CD8-positive, alpha-beta memory T cell (primary cell): ENCODE measurements at regions not wholly inside any gene's neighbourhood (a gene's known extent, or its start where the extent isn't known, plus 50 kb on each side); places are given as distances from the start of the nearest gene placed in this dataset.

ENCODE experiments used
- CTCF ChIA-PET: fragments of 350-600 bp; sonication (Branson Sonifier 250); formaldehyde crosslinking; loops from one replicate; lab custom pipeline; 2021; ENCODE audit warnings: antibody characterized with exemption; lab: Charles Lee
- POLR2A ChIA-PET: fragments of 350-600 bp; sonication (Branson Sonifier 250); formaldehyde crosslinking; loops from one replicate; lab custom pipeline; 2021; ENCODE audit warnings: antibody characterized with exemption; lab: Charles Lee
- DNase-seq, 5 donors: peaks; one replicate each; pipeline versions ENCODE4 v3.0.0 to v3.0.0-alpha.2; 2020 to 2022; ENCODE audit warnings: mixed read lengths in 1 of 5
- H3K27ac ChIP-seq: one replicate; pipeline ENCODE4 v1.7.0; 2013; ENCODE audit warnings: low read depth, mild to moderate bottlenecking, low read length, moderate library complexity
- H3K27me3 ChIP-seq: 2 replicates; pipeline ENCODE4 v1.7.0; 2013; ENCODE audit warnings: low read length, mild to moderate bottlenecking; ENCODE audit not compliant: insufficient read depth, poor library complexity, severe bottlenecking
- H3K36me3 ChIP-seq: 2 replicates; pipeline ENCODE4 v1.7.0; 2013; ENCODE audit warnings: mild to moderate bottlenecking, low read length, moderate library complexity; ENCODE audit not compliant: insufficient read depth
- H3K4me1 ChIP-seq: 2 replicates; pipeline ENCODE4 v1.7.0; 2013; ENCODE audit warnings: mild to moderate bottlenecking, low read length, moderate library complexity; ENCODE audit not compliant: insufficient read depth
- H3K4me3 ChIP-seq: 2 replicates; pipeline ENCODE4 v1.7.0; 2013; ENCODE audit warnings: mild to moderate bottlenecking, low read length
- H3K9me3 ChIP-seq: 2 replicates; pipeline ENCODE4 v1.7.0; 2013; ENCODE audit warnings: mild to moderate bottlenecking, low read length
- H3K27ac Mint-ChIP-seq, 8 donors: one replicate each; pipeline ENCODE4 v1.8.0; 2020 to 2021; ENCODE audit warnings: mixed read lengths in 8 of 8, mild to moderate bottlenecking in 6 of 8, inconsistent platforms in 3 of 8, moderate library complexity in 3 of 8
- H3K27me3 Mint-ChIP-seq, 2 donors: one replicate each; pipeline ENCODE4 v1.8.0; 2020 to 2021; ENCODE audit warnings: mixed read lengths in 2 of 2, mild to moderate bottlenecking in 1 of 2, moderate library complexity in 1 of 2
- H3K36me3 Mint-ChIP-seq, 3 donors: one replicate each; pipeline ENCODE4 v1.8.0; 2020 to 2021; ENCODE audit warnings: mixed read lengths in 3 of 3, inconsistent platforms in 1 of 3, mild to moderate bottlenecking in 1 of 3
- H3K4me1 Mint-ChIP-seq, 3 donors: one replicate each; pipeline ENCODE4 v1.8.0; 2020 to 2021; ENCODE audit warnings: mixed read lengths in 3 of 3, inconsistent platforms in 1 of 3, mild to moderate bottlenecking in 1 of 3
- H3K4me3 Mint-ChIP-seq, 7 donors: one replicate each; pipeline ENCODE4 v1.8.0; 2020 to 2021; ENCODE audit warnings: mixed read lengths in 7 of 7, mild to moderate bottlenecking in 6 of 7, moderate library complexity in 4 of 7, inconsistent platforms in 2 of 7
- H3K9me3 Mint-ChIP-seq, 5 donors: one replicate each; pipeline ENCODE4 v1.8.0; 2020 to 2022; ENCODE audit warnings: mixed read lengths in 5 of 5, mild to moderate bottlenecking in 3 of 5, moderate library complexity in 2 of 5, inconsistent platforms in 1 of 5

DNA sequence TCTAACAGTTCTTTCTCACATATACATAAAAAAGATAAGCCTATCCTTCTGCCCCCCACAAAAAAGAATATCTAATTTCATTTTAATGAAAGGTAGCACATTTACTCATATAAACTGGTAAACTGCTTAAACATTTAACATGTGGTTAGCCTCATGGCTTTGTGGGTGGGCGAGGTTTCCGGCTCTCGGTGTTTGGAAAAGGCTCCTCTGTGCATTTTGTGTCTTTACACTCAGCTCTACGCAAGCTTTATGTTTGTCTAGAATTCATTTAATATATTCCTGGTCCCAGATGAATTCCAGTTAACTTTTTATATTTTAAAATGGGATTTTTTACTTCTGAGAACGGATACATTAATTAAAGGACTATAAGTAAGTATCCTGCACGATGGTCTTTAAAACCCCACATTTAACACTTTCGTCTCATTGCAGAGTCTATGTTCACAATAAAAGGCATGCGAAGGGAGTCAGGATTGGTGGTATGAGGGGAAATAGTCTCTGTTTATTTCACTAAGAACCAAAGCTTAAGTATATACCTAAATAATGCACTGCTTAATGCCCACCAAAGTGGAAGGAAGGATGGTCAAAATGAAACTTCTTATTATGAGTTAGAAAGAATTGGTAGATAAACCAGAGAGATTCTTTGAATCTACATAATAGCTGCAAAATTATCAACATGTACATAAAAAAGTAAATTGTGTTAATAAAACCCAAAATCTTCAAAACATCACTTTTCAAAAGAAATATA lies 197.2 kb downstream of the CRPPA start:
- Mint-ChIP-seq H3K36me3 (peaks cover 0 to 3% (median 1%) of the 10 kb centered on the region in 3 donors), H3K4me3 (peak overlapping the region; percentile 31 to 80 (median 63)), H3K4me1 (peaks cover 19 to 23% (median 22%) of the 10 kb centered on the region in 3 donors), H3K9me3 (peaks cover 5 to 12% (median 8%) of the 10 kb centered on the region in 5 donors), H3K27ac (peak overlapping the region in 2 of 8 donors; percentile 41 to 56), H3K27me3 (no peaks in the 10 kb centered on the region)
- Histone ChIP-seq H3K27ac (no peak overlapping the region), H3K9me3 (no peaks in the 10 kb centered on the region), H3K27me3 (no peaks in the 10 kb centered on the region), H3K4me3 (no peak overlapping the region), H3K36me3 (no peaks in the 10 kb centered on the region), H3K4me1 (peaks cover 7% of the 10 kb centered on the region)
- peak; percentile 14 to 71 (median 23) for DNase-seq
- CTCF ChIA-PET, result interaction anchor here (1.4 kb wide), 1 partner anchor 197 kb away, joined by 3 read pairs; the partner anchor contains the start of gene CRPPA
- POLR2A ChIA-PET, result no interaction called here

DNA sequence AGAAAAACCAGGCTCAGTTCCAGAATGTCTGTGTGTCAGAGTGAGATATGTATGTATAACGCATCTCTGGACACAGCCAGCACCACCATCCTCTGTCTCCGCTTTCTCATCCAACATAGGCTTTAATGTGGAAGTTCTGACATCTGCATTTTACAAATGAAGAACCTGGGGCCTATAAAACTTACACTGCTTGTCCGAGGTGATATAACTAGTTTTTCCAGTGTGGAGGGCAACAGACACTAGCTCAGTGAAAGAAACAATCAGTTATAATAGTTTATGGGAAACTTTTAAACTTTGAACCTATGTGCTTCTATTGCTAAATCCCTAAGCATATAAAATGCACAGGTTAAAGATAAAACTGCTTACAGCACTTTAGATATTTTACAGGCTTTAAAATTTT lies 208.7 kb downstream of the CRPPA start:
- Histone ChIP-seq H3K4me3 (no peak overlapping the region), H3K4me1 (no peaks in the 10 kb centered on the region), H3K9me3 (no peaks in the 10 kb centered on the region), H3K27ac (no peak overlapping the region), H3K27me3 (no peaks in the 10 kb centered on the region), H3K36me3 (no peaks in the 10 kb centered on the region)
- Mint-ChIP-seq H3K4me3 (no peak overlapping the region), H3K9me3 (peaks cover 0 to 2% (median 0%) of the 10 kb centered on the region in 5 donors), H3K36me3 (peaks cover 0 to 4% (median 0%) of the 10 kb centered on the region in 3 donors), H3K27ac (no peak overlapping the region), H3K27me3 (peaks cover 0 to 2% of the 10 kb centered on the region in 2 donors), H3K4me1 (peaks cover 0 to 5% (median 0%) of the 10 kb centered on the region in 3 donors)
- no peak for DNase-seq
- ChIA-PET POLR2A (no interaction called here), CTCF (no interaction called here)

DNA sequence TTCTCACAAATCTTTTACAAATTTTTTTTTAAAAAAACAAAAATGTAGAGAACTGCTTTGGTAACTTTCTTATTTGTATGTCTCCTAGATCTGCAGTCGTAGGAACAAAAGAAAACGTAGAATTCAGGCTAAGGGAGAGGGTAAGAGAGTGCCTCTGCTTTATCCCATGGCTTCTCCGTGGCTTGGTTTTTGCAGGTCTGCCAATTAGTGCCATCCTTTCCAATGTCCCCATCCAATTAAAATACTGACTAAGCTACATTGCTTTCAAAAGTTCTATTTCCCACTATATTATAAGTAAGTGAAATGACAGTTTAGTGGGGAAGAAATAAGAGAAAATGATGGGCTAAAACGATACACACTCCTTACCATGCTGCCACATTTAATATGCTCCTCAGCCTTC lies 209.3 kb downstream of the CRPPA start:
- peaks cover 0 to 4% (median 0%) of the 10 kb centered on the region in 3 donors for H3K36me3 Mint-ChIP-seq
- H3K27me3 Mint-ChIP-seq, result peaks cover 0 to 2% of the 10 kb centered on the region in 2 donors
- no peak for DNase-seq
- no peak overlapping the region for H3K27ac Mint-ChIP-seq
- H3K27ac ChIP-seq, result no peak overlapping the region
- no peaks in the 10 kb centered on the region for H3K4me1 ChIP-seq
- H3K27me3 ChIP-seq, result no peaks in the 10 kb centered on the region
- H3K4me3 Mint-ChIP-seq, result no peak overlapping the region
- H3K4me1 Mint-ChIP-seq, result peaks cover 0 to 5% (median 0%) of the 10 kb centered on the region in 3 donors
- no peaks in the 10 kb centered on the region for H3K9me3 ChIP-seq
- no peak overlapping the region for H3K4me3 ChIP-seq
- peaks cover 0 to 2% (median 0%) of the 10 kb centered on the region in 5 donors for H3K9me3 Mint-ChIP-seq
- ChIA-PET CTCF (no interaction called here), POLR2A (no interaction called here)
- no peaks in the 10 kb centered on the region for H3K36me3 ChIP-seq

DNA sequence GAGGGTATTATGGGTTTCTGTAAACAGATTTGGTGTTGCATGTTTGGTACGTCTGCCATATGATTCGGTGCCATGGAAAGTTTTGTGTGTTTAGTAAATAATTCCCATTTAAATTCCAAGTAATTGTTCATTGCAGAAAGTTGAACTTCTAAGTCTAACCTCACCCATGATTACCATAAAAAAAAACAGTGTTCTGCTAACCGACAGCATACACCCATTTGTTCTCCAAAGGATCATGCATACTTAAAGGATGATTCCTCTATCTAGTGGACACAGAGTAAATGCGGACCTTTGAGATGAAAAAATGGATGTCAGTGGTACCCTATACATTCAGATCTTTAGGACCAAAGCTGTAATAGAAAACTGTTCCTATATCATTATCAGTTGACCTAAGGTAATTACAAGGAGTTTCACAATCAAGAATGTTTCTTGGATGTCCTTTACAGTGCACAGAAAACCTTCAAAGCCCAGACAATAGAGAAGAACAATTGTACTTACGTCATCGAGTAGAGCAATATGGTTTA lies 209.9 kb downstream of the CRPPA start:
- H3K4me3 ChIP-seq, result no peak overlapping the region
- H3K4me3 Mint-ChIP-seq, result no peak overlapping the region
- DNase-seq, result no peak
- H3K9me3 ChIP-seq, result no peaks in the 10 kb centered on the region
- H3K36me3 Mint-ChIP-seq, result peaks cover 0 to 4% (median 0%) of the 10 kb centered on the region in 3 donors
- H3K27me3 Mint-ChIP-seq, result peaks cover 0 to 2% of the 10 kb centered on the region in 2 donors
- ChIA-PET POLR2A (no interaction called here), CTCF (no interaction called here)
- no peak overlapping the region for H3K27ac Mint-ChIP-seq
- H3K4me1 ChIP-seq, result no peaks in the 10 kb centered on the region
- no peak overlapping the region for H3K27ac ChIP-seq
- no peaks in the 10 kb centered on the region for H3K27me3 ChIP-seq
- H3K9me3 Mint-ChIP-seq, result peaks cover 0 to 2% (median 0%) of the 10 kb centered on the region in 5 donors
- H3K36me3 ChIP-seq, result no peaks in the 10 kb centered on the region
- H3K4me1 Mint-ChIP-seq, result peaks cover 0 to 5% (median 0%) of the 10 kb centered on the region in 3 donors

DNA sequence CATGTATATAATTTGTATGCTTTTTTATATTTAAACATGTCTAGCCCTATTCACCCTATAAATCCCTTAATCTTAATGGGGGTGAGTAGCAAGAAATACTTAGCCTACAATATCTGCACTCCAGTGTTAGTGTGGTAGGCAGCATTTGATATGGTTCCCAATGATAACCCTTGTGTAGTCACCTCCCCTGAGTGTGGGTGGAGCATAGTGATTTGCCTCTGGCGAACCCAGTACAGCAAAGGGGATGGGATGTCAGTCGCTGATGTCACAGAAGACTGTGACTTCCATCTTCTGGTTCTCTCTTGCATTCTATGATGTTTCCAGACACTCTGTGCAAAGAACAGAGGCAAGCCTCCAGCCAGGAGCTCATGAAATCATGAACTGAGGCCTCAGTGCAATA lies 211.2 kb downstream of the CRPPA start:
- Mint-ChIP-seq H3K9me3 (no peaks in the 10 kb centered on the region), H3K4me3 (no peak overlapping the region), H3K36me3 (no peaks in the 10 kb centered on the region), H3K4me1 (peaks cover 0 to 5% (median 0%) of the 10 kb centered on the region in 3 donors), H3K27me3 (peaks cover 0 to 2% of the 10 kb centered on the region in 2 donors), H3K27ac (no peak overlapping the region)
- CTCF ChIA-PET, result interaction anchor here (0.8 kb wide), 1 partner anchor 8 kb away, joined by 3 read pairs; no protein-coding TSS in a partner anchor
- Histone ChIP-seq H3K36me3 (no peaks in the 10 kb centered on the region), H3K4me3 (no peak overlapping the region), H3K27ac (no peak overlapping the region), H3K27me3 (no peaks in the 10 kb centered on the region), H3K4me1 (no peaks in the 10 kb centered on the region), H3K9me3 (no peaks in the 10 kb centered on the region)
- no peak for DNase-seq
- POLR2A ChIA-PET, result no interaction called here

DNA sequence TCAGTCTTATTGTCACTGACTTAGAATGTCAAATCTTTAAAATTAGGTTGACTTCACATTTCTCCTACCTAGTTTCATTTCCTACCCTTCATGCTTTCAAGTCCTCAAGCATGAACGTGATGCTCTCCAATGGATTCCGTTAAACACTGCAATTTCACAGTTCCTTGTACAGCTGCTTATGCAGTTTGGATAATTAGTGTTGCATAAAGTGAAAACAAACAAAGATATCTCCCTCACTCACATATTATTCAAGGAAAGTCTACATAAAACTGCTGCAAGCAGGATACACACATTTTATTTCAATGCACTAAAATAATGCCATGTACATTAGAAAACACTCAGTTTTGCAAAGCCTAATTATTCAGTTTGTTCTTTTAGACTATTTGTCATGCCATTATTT lies 214.0 kb downstream of the CRPPA start:
- H3K27ac ChIP-seq, result no peak overlapping the region
- H3K36me3 ChIP-seq, result no peaks in the 10 kb centered on the region
- Mint-ChIP-seq H3K9me3 (no peaks in the 10 kb centered on the region), H3K36me3 (no peaks in the 10 kb centered on the region), H3K27ac (no peak overlapping the region), H3K4me3 (no peak overlapping the region), H3K4me1 (peaks cover 0 to 5% (median 0%) of the 10 kb centered on the region in 3 donors), H3K27me3 (peaks cover 0 to under 1% of the 10 kb centered on the region in 2 donors)
- no peaks in the 10 kb centered on the region for H3K4me1 ChIP-seq
- H3K27me3 ChIP-seq, result no peaks in the 10 kb centered on the region
- H3K9me3 ChIP-seq, result no peaks in the 10 kb centered on the region
- ChIA-PET CTCF (no interaction called here), POLR2A (no interaction called here)
- no peak overlapping the region for H3K4me3 ChIP-seq
- DNase-seq, result no peak

DNA sequence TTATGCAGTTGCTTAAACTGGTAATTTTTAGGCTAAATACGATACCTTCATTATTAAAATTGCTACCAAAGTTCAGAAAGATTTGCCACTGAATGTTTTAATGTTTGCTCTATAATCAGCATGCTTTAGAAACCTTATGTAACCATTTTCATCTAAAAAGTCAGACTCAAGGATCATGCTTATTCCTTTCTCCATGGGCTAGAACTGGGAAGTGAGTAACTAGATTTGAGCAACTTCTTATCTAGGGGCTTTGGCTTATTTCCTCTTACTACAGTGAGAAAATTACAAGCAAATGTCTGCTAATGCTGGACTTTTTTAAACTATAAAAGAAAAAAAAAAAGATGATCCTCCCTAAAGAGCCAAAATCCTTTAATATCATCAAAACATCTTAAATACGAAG lies 215.9 kb downstream of the CRPPA start:
- H3K4me1 ChIP-seq, result no peaks in the 10 kb centered on the region
- H3K4me1 Mint-ChIP-seq, result no peaks in the 10 kb centered on the region
- POLR2A ChIA-PET, result no interaction called here

DNA sequence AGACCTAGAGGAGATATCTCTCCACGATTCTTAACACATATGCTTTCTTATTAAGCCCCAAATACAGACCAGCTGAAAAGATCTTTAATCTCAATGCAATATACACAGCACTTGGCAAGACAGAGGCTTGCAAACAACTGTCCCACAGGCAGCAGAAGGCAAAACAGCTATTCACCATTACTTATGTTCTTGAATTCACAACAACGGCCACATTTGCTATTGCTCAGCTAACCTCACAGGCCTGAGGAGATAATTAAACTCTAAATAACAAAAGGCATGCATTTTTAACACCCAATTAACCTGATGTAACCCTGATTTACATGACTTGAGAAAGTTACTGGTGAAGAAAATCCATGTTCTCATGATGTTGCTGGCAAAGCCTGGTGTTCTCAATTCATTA lies 216.4 kb downstream of the CRPPA start:
- Histone ChIP-seq H3K27me3 (no peaks in the 10 kb centered on the region), H3K9me3 (no peaks in the 10 kb centered on the region), H3K4me1 (no peaks in the 10 kb centered on the region), H3K36me3 (no peaks in the 10 kb centered on the region), H3K27ac (no peak overlapping the region), H3K4me3 (no peak overlapping the region)
- Mint-ChIP-seq H3K27ac (no peak overlapping the region), H3K9me3 (peaks cover 0 to 3% (median 0%) of the 10 kb centered on the region in 5 donors), H3K4me1 (no peaks in the 10 kb centered on the region), H3K27me3 (no peaks in the 10 kb centered on the region), H3K4me3 (no peak overlapping the region), H3K36me3 (no peaks in the 10 kb centered on the region)
- DNase-seq, result no peak
- ChIA-PET POLR2A (no interaction called here), CTCF (no interaction called here)

More for the DNA sequence above, 215.9 kb downstream of the CRPPA start:
- DNase-seq, result no peak
- H3K27me3 ChIP-seq, result no peaks in the 10 kb centered on the region
- H3K27ac ChIP-seq, result no peak overlapping the region
- Mint-ChIP-seq H3K36me3 (no peaks in the 10 kb centered on the region), H3K9me3 (peaks cover 0 to 3% (median 0%) of the 10 kb centered on the region in 5 donors), H3K27ac (no peak overlapping the region), H3K4me3 (no peak overlapping the region), H3K27me3 (no peaks in the 10 kb centered on the region)
- H3K4me3 ChIP-seq, result no peak overlapping the region
- H3K9me3 ChIP-seq, result no peaks in the 10 kb centered on the region
- H3K36me3 ChIP-seq, result no peaks in the 10 kb centered on the region
- CTCF ChIA-PET, result no interaction called here
